ENCODE measurements at regions not wholly inside any gene's neighbourhood (a gene's known extent, or its start where the extent isn't known, plus 50 kb on each side); places are given as distances from the start of the nearest gene placed in this dataset.
"Not testable (repeated sequence)": the region's sequence is repeated elsewhere in the genome, so short reads cannot be mapped to it uniquely, and the experiment has no call there.

DNA sequence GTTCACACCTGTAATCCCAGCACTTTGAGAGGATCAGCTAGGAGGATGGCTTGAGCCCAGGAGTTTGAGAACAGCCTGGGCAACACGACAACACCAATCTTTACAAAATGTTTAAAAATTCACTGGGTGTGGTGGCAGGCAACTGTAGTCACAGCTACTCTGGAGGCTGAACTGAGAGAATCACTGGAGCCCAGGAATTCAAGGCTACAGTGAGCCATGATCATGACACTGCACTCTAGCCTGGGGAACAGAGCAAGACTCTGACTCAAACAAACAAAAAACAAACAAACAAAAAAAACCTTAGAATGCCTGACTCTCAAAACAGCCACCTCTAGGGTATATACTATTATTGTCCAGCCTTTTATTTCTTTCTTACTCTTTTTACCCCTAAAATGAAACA, 56.5 kb upstream of the PAPSS2 start:
- FAIRE-seq (no peak), DNase-seq (ENCODE audit: low spot score in 2 of 2) (no peak)

DNA sequence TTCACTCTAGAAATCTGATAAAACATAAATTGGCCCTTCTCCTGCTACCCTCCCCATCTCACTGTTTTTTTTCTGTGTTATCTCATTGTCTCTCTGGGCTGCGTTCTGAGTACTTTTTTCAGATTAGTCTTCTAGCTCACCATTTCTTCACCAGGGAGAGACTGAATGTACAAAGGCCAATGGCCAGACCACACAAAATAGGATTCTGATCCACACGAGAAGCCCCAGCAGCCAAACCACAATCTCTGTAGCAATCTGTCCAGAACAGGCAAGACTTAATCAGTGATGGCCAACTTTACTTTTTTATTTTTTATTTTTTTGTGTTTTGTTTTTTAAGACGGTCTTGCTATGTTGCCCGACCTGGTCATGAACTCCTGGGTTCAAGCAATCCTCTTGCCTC, 55.9 kb upstream of the PAPSS2 start:
- FAIRE-seq (no peak), DNase-seq (ENCODE audit: low spot score in 2 of 2) (no peak)

DNA sequence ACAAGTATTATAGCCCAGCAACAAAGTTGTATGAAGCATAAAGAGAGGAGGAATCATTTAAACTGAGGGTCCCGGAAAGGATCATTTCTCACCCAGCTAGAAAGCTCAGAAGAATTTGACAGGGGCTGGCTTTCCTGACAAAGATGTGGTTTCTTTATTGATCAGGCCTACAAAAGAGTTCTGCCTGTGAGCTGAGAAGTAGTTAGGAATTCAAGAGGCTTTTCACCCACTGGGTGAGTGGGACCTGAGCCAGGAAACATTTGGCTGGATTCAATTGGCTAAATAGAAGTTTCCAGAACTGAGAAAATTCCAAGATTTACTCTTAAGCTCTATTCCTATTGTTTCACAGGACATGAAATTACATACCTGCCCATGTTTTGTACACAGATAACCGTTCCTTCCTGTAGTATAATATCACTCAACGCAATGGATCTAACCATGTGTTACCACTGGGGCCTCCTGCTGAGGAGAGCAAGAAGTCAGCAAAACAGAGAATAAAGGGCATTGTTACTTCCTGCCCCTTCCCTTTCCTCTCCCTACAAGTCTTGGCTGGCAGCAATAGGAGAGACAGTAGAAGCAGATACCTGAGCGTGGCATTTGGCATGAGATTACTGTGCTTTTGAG, 53.9 kb upstream of the PAPSS2 start:
- no peak for FAIRE-seq

DNA sequence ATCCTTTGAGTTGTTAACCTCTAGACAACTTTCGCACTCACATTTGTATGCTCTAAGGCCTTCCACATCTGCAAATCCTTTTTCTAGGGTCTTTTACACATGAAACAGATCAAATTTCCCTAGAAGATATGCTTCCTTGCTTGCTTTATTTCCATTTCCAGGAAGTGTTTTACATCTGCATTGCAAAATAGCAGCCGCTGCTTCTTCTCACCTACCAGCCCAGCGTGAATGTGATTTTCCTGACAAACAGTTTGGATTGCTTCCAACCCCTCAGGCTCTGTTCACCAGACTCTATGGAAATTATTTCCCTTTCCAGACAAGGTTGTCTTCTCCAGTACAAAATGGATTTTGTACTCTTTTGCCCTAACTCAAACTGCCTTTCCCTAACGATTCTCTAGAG, 50.9 kb upstream of the PAPSS2 start:
- no peak for DNase-seq (ENCODE audit: low spot score in 2 of 2)
- no peak for FAIRE-seq

More for the DNA sequence above, 53.9 kb upstream of the PAPSS2 start:
- DNase-seq (ENCODE audit: low spot score in 2 of 2): peak in 1 of 2 donors; percentile 20

DNA sequence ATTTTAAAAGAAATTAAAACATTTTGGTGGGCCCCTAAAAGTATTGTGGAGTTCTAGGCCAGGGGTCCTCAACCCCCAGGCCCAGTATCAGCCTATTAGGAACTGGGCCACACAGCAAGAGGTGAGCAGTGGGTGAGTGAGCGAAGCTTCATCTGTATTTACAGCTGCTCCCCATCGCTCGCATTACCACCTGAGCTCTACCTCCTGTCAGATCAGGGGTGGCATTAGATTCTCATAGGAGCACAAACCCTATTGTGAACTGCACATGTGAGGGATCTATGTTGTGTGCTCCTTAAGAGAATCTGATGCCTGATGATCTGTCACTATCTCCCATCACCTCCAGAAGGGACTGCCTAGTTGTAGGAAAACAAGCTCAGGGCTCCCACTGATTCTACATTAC, 50.1 kb upstream of the PAPSS2 start:
- not testable (repeated sequence) for DNase-seq (ENCODE audit: low spot score in 2 of 2); FAIRE-seq
